ENCODE measurements at regions not wholly inside any gene's neighbourhood (a gene's known extent, or its start where the extent isn't known, plus 50 kb on each side); places are given as distances from the start of the nearest gene placed in this dataset.

DNA sequence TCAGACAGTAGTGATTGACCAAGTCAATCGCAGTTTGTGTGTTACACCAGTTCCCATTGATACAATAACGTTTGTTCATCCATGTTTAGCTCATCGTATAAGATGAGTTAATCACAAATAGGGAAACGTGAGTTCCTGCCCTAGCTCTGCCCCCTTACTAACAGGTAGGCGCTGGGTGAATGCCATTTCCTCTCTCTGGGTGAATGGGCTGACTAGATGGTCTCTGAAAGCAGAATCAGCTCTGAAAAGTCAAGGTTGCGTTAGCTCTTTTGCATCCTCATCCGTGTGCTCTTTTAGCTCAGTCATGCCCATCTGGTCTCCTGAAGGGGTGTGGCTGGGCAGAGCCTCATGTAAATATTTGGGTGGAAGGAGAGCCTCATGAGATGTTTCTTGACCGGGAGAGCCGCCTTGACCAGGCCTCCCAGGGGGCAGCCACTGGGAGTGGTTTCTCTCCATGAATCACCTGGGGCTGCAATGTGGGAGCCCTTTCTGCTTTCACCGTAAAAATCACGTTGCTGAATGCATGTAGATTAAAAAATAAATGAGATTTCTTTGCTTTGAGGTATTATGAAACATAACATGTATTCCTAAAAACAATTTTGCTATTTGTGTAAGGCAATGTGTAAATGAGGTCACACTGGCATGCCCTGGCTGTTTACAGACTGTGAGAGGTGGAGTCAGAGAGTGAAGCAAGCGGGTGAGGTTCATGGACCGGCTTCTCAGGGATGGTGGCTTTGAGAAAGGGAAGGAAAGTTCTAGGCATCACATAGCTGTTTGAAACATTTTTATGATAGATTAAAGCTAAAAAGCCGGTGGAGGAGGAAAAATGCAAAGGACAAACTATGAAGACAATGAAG is 108.4 kb upstream of the RASGRP1 start:
- H3K27me3 ChIP-seq (ENCODE audit: control insufficient read depth, insufficient read depth, low read length), result no peaks in the 10 kb centered on the region
- H3K9me3 ChIP-seq (ENCODE audit: control insufficient read depth, insufficient read depth, low read depth, low read length), result no peaks in the 10 kb centered on the region
- no peak overlapping the region for H3K9ac ChIP-seq (ENCODE audit: low read length)
- H3K27ac ChIP-seq (ENCODE audit: low read depth, low read length), result no peak overlapping the region
- H3K36me3 ChIP-seq (ENCODE audit: control insufficient read depth, insufficient read depth, low read length), result no peaks in the 10 kb centered on the region
- peaks cover 6% of the 10 kb centered on the region; the same call in 1 of the 2 replicates for H3K4me1 ChIP-seq (ENCODE audit: control insufficient read depth, insufficient read depth, low read length)
- no peak overlapping the region for H3K4me3 ChIP-seq (ENCODE audit: low read depth, low read length)

DNA sequence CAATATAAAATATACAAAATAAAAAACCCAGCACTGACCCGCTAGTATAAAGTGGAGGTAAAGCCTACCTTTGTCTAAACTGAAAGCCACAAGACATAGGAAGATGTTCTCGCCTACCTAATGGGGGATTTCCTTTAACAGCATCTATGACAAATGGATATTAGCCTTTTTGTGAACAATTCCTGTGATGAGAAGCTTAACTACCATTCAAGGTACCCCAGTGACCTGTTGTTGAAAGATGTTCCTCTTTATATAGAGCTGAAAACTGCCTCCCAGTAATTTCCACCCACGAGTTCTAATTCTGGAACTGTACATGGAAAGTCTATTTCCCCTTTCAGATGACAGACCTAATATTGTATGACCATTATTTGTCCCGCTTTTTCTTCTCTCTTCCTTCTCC is 109.8 kb upstream of the RASGRP1 start:
- Histone ChIP-seq H3K4me1 (ENCODE audit: control insufficient read depth, insufficient read depth, low read length) (no peaks in the 10 kb centered on the region), H3K4me3 (ENCODE audit: low read depth, low read length) (no peak overlapping the region), H3K27me3 (ENCODE audit: control insufficient read depth, insufficient read depth, low read length) (no peaks in the 10 kb centered on the region), H3K36me3 (ENCODE audit: control insufficient read depth, insufficient read depth, low read length) (no peaks in the 10 kb centered on the region), H3K27ac (ENCODE audit: low read depth, low read length) (no peak overlapping the region), H3K9ac (ENCODE audit: low read length) (no peak overlapping the region), H3K9me3 (ENCODE audit: control insufficient read depth, insufficient read depth, low read depth, low read length) (no peaks in the 10 kb centered on the region)

DNA sequence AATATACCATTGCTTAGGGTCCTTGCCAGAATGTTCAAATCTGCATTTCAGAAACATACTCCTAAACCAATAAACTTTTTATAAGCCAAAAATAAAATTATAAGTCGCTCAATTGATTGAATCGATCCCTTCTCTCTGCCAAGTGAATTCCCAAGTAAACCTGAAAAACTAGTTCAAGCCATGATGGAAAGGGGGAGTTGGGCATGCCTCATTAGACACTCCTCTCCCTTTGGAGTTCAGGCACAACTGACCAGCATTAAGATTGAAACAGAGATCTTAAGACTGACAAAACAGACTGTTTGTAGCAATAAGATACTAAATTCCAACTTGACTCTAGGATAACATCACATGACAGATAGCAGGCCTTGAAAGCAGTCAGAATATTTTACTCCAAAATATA is 113.7 kb upstream of the RASGRP1 start:
- no peaks in the 10 kb centered on the region for H3K9me3 ChIP-seq (ENCODE audit: control insufficient read depth, insufficient read depth, low read depth, low read length)
- H3K36me3 ChIP-seq (ENCODE audit: control insufficient read depth, insufficient read depth, low read length), result no peaks in the 10 kb centered on the region
- H3K4me3 ChIP-seq (ENCODE audit: low read depth, low read length), result no peak overlapping the region
- H3K9ac ChIP-seq (ENCODE audit: low read length), result no peak overlapping the region
- no peaks in the 10 kb centered on the region for H3K4me1 ChIP-seq (ENCODE audit: control insufficient read depth, insufficient read depth, low read length)
- no peaks in the 10 kb centered on the region for H3K27me3 ChIP-seq (ENCODE audit: control insufficient read depth, insufficient read depth, low read length)
- H3K27ac ChIP-seq (ENCODE audit: low read depth, low read length), result no peak overlapping the region

DNA sequence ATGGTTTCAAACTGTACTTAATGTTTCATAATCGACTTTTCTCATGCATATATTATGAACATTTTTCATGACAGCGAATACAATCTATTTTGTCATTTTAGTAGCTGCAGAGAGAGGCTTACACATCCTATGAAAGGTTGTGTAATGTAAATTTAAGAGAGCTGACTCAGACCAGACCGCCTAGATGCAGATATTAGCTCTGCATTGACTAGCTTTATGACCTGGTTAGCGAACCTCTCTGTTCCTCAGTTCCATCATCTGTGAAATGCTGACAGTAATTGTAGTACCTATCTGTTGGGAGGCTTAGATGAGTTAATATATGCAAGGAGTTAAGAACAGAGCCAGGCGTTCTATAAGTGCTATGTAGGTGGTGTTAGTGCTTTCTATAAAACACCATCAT is 116.2 kb upstream of the RASGRP1 start:
- Histone ChIP-seq H3K4me1 (ENCODE audit: control insufficient read depth, insufficient read depth, low read length) (no peaks in the 10 kb centered on the region), H3K27ac (ENCODE audit: low read depth, low read length) (no peak overlapping the region), H3K36me3 (ENCODE audit: control insufficient read depth, insufficient read depth, low read length) (no peaks in the 10 kb centered on the region)

DNA sequence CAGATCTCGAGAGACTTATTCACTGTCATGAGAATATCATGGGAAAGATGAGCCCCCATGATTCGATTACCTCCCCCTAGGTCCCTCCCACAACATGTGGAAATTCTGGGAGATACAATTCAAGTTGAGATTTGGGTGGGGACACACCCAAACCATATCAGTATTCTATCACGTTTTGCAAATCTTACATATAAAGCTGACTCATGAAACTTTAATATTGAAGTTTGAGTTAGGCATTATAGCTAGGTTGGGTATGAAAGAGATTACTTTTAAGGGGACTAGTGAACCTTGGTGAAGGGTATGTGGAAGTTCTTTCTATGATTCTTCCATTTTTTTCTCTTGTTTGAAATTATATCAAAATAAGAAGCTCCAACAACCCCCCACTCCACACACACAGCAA is 117.7 kb upstream of the RASGRP1 start:
- Histone ChIP-seq H3K9ac (ENCODE audit: low read length) (no peak overlapping the region), H3K36me3 (ENCODE audit: control insufficient read depth, insufficient read depth, low read length) (no peaks in the 10 kb centered on the region), H3K4me1 (ENCODE audit: control insufficient read depth, insufficient read depth, low read length) (no peaks in the 10 kb centered on the region), H3K9me3 (ENCODE audit: control insufficient read depth, insufficient read depth, low read depth, low read length) (no peaks in the 10 kb centered on the region), H3K27ac (ENCODE audit: low read depth, low read length) (no peak overlapping the region), H3K4me3 (ENCODE audit: low read depth, low read length) (no peak overlapping the region), H3K27me3 (ENCODE audit: control insufficient read depth, insufficient read depth, low read length) (0 out of 2 replicates have a peak, but pooled peaks cover 2% of the 10 kb centered on the region)

More for the DNA sequence above, 116.2 kb upstream of the RASGRP1 start:
- Histone ChIP-seq H3K4me3 (ENCODE audit: low read depth, low read length) (no peak overlapping the region), H3K9me3 (ENCODE audit: control insufficient read depth, insufficient read depth, low read depth, low read length) (no peaks in the 10 kb centered on the region), H3K9ac (ENCODE audit: low read length) (no peak overlapping the region), H3K27me3 (ENCODE audit: control insufficient read depth, insufficient read depth, low read length) (no peaks in the 10 kb centered on the region)

DNA sequence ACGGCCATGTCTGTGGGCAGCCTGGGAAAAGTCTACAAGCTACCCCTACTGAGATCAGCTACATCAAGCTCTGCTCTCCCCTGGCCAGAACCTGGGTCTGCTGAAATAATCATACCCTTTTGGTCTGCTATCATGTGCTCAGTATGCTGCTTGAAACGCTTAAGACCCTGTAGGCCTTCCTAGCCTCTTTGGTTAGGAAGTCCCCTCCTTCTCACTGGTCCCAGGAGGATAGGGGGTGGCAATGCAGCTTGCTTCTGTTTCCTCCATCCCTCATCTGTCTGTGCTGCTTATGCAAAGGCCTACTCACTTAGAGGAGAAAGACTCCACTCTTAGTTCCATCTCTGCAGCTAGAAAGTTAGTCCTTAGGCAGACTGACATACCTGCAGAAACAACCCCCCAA is 118.2 kb upstream of the RASGRP1 start:
- Histone ChIP-seq H3K9ac (ENCODE audit: low read length) (no peak overlapping the region), H3K27ac (ENCODE audit: low read depth, low read length) (no peak overlapping the region), H3K9me3 (ENCODE audit: control insufficient read depth, insufficient read depth, low read depth, low read length) (no peaks in the 10 kb centered on the region), H3K27me3 (ENCODE audit: control insufficient read depth, insufficient read depth, low read length) (0 out of 2 replicates have a peak, but pooled peaks cover 5% of the 10 kb centered on the region), H3K4me3 (ENCODE audit: low read depth, low read length) (no peak overlapping the region), H3K4me1 (ENCODE audit: control insufficient read depth, insufficient read depth, low read length) (no peaks in the 10 kb centered on the region), H3K36me3 (ENCODE audit: control insufficient read depth, insufficient read depth, low read length) (no peaks in the 10 kb centered on the region)

DNA sequence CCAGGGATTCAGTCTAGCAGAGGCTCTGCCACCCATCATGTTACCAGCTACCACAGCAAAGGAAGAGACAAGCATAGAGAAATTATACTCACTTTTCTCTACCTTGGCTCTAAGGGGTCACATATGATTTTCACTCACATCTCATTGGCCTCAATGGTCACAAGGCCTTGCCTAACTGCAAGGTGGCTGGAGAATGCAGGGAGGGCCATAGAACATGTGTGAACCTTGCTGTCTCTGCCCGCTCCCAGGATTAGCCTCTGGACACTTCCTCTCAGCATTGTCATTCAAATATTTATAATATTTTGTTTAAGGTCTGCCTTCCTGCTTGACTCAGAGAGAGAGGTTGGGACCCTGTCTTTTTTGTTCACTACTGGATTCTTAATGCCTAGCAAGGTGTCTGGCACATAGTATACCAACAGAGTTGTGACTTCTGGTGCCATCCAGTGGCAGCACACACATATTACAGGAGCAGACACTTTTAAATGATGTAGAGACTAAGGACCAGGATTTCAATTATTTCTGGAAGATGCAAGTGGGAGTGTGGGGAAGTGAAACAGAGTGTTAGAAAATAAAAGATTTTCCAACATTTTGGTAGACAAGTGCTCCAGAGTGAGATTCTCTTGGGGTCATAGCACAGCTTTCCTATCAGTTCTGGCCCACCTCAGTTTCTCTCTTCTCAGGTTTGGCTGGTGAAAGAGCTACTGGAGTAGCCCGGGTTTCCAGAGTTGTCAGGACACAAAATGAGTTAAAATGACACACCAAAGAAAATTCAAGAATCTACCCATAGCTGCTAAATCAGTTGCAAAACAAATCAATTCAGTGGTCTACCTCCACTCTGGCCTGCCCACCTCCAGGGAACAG is 119.0 kb upstream of the RASGRP1 start:
- Histone ChIP-seq H3K27ac (ENCODE audit: low read depth, low read length) (no peak overlapping the region), H3K9me3 (ENCODE audit: control insufficient read depth, insufficient read depth, low read depth, low read length) (no peaks in the 10 kb centered on the region), H3K36me3 (ENCODE audit: control insufficient read depth, insufficient read depth, low read length) (no peaks in the 10 kb centered on the region), H3K4me1 (ENCODE audit: control insufficient read depth, insufficient read depth, low read length) (no peaks in the 10 kb centered on the region), H3K9ac (ENCODE audit: low read length) (no peak overlapping the region), H3K27me3 (ENCODE audit: control insufficient read depth, insufficient read depth, low read length) (0 out of 2 replicates have a peak, but pooled peaks cover 5% of the 10 kb centered on the region), H3K4me3 (ENCODE audit: low read depth, low read length) (no peak overlapping the region)

DNA sequence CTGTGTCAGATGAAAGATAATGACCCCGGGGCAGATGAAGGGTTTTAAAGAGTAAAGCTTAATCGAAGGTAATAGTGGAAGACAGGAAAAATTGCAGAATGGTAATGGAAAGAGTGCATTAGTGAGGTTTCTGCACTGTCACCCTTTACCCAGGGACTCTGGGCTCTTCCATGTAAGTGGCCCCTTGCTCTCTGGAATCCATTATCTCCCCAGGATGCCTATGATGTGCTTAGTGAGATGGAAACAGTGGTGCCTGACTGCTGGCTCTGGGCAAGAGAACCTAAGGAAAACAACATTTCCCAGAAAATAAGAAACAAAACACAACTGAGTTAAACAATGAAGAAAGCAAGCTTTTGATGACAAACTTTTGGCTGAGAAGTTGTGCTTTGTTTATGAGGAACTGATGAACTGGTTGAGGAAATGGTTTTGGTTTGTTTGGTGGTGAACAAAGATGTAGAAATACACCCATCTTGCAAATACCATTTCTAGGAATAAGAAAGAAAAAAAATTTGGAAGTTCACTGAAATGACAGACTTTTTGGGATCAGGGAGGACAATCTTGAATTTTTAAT is 119.9 kb upstream of the RASGRP1 start:
- H3K9me3 ChIP-seq (ENCODE audit: control insufficient read depth, insufficient read depth, low read depth, low read length), result no peaks in the 10 kb centered on the region
- H3K4me3 ChIP-seq (ENCODE audit: low read depth, low read length), result no peak overlapping the region
- H3K27ac ChIP-seq (ENCODE audit: low read depth, low read length), result no peak overlapping the region
- no peak overlapping the region for H3K9ac ChIP-seq (ENCODE audit: low read length)
- 0 out of 2 replicates have a peak, but pooled peaks cover 5% of the 10 kb centered on the region for H3K27me3 ChIP-seq (ENCODE audit: control insufficient read depth, insufficient read depth, low read length)
- no peaks in the 10 kb centered on the region for H3K36me3 ChIP-seq (ENCODE audit: control insufficient read depth, insufficient read depth, low read length)
- H3K4me1 ChIP-seq (ENCODE audit: control insufficient read depth, insufficient read depth, low read length), result no peaks in the 10 kb centered on the region

DNA sequence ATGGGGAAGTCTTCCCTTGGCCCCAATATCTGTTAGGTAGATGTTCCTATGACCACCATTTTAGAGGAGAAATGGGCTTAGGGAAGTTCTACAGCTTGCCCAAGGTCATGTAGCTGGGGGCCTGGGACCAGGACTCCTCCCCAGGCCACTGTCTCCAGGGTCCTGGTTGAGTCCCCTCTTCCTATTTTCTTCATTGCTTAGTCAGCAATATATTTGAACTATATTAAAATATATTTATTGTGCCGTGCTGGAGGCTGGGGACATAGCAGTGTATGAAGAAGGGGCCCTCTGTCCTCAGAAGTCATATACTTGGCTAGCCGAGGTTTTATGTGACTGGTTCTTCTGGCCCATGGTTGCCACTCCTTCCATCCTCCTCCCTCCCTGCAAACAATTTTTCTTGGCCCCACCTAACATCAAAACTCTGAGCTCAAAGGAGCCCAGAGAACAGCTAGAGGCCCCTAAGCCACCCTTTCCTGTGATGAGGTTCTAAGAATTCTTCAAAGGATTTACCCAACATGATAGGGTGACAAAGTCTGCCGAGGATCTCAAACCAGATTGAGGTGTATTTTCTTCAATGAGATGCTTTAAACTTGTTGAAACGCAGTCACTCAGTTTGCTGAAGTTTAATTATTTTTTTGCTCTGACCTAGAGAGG is 121.2 kb upstream of the RASGRP1 start:
- no peak overlapping the region for H3K4me3 ChIP-seq (ENCODE audit: low read depth, low read length)
- no peak overlapping the region for H3K27ac ChIP-seq (ENCODE audit: low read depth, low read length)
- H3K27me3 ChIP-seq (ENCODE audit: control insufficient read depth, insufficient read depth, low read length), result 0 out of 2 replicates have a peak, but pooled peaks cover 5% of the 10 kb centered on the region
- no peaks in the 10 kb centered on the region for H3K36me3 ChIP-seq (ENCODE audit: control insufficient read depth, insufficient read depth, low read length)
- H3K9me3 ChIP-seq (ENCODE audit: control insufficient read depth, insufficient read depth, low read depth, low read length), result no peaks in the 10 kb centered on the region
- H3K4me1 ChIP-seq (ENCODE audit: control insufficient read depth, insufficient read depth, low read length), result no peaks in the 10 kb centered on the region
- no peak overlapping the region for H3K9ac ChIP-seq (ENCODE audit: low read length)

DNA sequence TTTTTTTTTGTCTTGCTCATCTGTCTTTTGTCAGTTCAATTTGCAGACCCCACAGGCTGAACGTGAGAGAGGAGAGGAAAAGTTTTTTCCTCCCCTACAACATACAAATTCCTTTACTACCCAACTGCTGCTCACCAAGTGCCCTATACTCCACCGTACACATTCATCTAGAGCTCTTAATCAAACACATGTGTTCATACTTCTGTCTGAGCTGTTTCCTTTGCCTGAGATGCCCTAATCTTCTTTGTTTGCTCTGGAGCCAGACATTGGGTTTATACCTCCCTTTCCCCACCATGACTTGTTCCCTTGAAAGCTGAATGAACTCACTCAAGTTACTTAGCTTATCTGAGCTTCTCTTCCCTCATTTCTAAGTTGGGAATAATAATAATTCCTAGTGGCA is 122.7 kb upstream of the RASGRP1 start:
- Histone ChIP-seq H3K27me3 (ENCODE audit: control insufficient read depth, insufficient read depth, low read length) (0 out of 2 replicates have a peak, but pooled peaks cover 5% of the 10 kb centered on the region), H3K36me3 (ENCODE audit: control insufficient read depth, insufficient read depth, low read length) (no peaks in the 10 kb centered on the region), H3K4me1 (ENCODE audit: control insufficient read depth, insufficient read depth, low read length) (no peaks in the 10 kb centered on the region), H3K9me3 (ENCODE audit: control insufficient read depth, insufficient read depth, low read depth, low read length) (no peaks in the 10 kb centered on the region), H3K9ac (ENCODE audit: low read length) (no peak overlapping the region), H3K4me3 (ENCODE audit: low read depth, low read length) (no peak overlapping the region), H3K27ac (ENCODE audit: low read depth, low read length) (no peak overlapping the region)

Data from HUES6 (cell line).